ENCODE measurements at regions not wholly inside any gene's neighbourhood (a gene's known extent, or its start where the extent isn't known, plus 50 kb on each side); places are given as distances from the start of the nearest gene placed in this dataset.
"Not testable (repeated sequence)": the region's sequence is repeated elsewhere in the genome, so short reads cannot be mapped to it uniquely, and the experiment has no call there.

DNA sequence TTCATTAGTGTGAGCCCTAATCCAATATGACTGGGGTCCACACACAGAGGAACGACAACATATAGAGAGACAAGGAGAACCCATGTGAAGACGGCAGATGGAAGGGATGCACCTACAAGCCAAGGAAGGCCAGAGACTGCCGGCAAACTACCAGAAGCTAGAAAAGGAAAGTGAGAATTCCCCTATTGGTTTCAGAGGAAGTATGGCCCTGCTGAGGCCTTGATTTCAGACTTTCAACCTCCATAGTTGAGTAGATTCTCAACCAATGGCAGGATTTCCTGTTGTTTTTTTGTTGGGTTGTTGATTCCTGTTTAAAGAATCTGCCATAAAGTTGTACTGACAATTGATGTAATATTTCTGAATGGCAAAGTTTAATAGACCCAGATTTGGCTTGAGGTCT, 241.5 kb downstream of the SATB2 start:
- no peaks in the 10 kb centered on the region for H3K36me3 Mint-ChIP-seq
- H3K9me3 Mint-ChIP-seq: peaks cover 0 to 15% (median 4%) of the 10 kb centered on the region in 9 donors
- DNase-seq (no peak), ATAC-seq (no peak)
- no peak overlapping the region for H3K27ac Mint-ChIP-seq
- no peaks in the 10 kb centered on the region for H3K4me1 Mint-ChIP-seq
- no peaks in the 10 kb centered on the region for H3K27me3 Mint-ChIP-seq
- H3K4me3 Mint-ChIP-seq: no peak overlapping the region
- POLR2A ChIA-PET: no interaction called here

DNA sequence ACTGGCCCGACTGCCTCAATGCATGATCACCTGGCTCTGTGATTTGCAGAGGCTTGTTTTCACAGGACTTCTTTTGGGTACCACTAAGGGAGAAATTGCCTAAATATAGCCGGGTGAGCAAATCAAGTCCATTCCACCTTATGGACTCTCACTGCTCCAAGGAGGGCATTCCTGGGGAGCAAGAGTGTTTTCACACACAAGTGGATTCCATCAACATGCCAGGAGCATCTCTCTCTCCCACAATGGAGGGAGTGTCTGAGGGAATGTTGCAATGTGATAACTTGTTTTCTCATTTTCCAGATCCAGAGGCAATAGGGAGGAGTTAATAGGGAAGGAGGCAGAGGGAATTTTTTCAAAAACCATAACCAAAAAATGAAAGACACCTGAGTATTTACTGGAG, 250.7 kb downstream of the SATB2 start:
- H3K27ac Mint-ChIP-seq: no peak overlapping the region

DNA sequence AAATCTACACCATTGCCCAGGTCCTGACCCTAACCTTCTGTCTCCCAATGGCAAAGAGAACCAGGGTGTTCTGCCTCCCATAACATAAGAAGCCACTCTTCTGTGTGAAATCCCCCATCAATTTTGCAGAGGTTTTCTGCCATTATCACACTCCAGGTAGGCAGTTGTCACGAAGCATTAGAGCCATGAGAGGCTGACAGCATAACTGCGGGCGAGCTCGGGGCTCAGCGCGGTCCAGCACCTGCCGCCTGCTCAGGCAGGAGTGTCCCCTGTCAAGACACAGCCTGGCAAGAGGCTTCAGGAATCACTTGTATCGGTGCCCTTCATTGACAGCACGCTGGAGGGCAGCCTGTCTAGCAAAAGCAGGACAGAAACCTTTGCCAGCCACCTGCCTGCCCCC, 251.2 kb downstream of the SATB2 start:
- Mint-ChIP-seq H3K4me1 (no peaks in the 10 kb centered on the region), H3K4me3 (no peak overlapping the region), H3K9me3 (peaks cover 0 to 16% (median 6%) of the 10 kb centered on the region in 9 donors), H3K27me3 (peaks cover 0 to 11% (median 0%) of the 10 kb centered on the region in 5 donors), H3K36me3 (no peaks in the 10 kb centered on the region), H3K27ac (no peak overlapping the region)
- DNase-seq (no peak), ATAC-seq (no peak)
- POLR2A ChIA-PET: no interaction called here

More for the DNA sequence above, 250.7 kb downstream of the SATB2 start:
- Mint-ChIP-seq H3K27me3 (peaks cover 0 to 11% (median 0%) of the 10 kb centered on the region in 5 donors), H3K4me3 (no peak overlapping the region), H3K36me3 (no peaks in the 10 kb centered on the region), H3K4me1 (no peaks in the 10 kb centered on the region), H3K9me3 (peaks cover 0 to 16% (median 9%) of the 10 kb centered on the region in 9 donors)
- DNase-seq (no peak), ATAC-seq (no peak)
- POLR2A ChIA-PET: no interaction called here

- Mint-ChIP-seq H3K27me3 (peaks cover 0 to 15% (median 0%) of the 10 kb centered on the region in 5 donors), H3K4me1 (no peaks in the 10 kb centered on the region), H3K36me3 (no peaks in the 10 kb centered on the region), H3K9me3 (peaks cover 0 to 4% (median 0%) of the 10 kb centered on the region in 9 donors), H3K4me3 (no peak overlapping the region), H3K27ac (no peak overlapping the region)
- DNase-seq (no peak), ATAC-seq (no peak)
- POLR2A ChIA-PET: no interaction called here
These were observed 254.8 kb downstream of the SATB2 start for GRCh38 chr2:199202964-199203363.

DNA sequence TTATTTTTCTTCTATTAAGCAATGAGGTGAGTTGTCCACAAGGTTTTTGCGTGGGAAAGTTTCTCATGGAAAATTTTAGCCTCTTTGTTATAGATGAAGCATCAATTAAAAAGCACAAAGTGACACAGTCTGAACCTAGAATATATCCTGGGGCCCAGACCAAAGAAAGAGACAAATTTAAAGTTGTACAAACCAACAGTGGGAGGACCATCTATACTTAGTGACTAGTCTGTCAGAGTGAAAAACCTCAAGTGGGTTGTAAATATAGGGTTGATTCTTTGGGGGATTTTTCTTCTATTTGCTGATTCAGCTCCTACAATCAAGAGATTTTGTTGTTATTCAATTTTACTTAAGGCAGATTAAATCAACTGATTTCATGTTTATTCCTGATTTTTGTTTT, 256.2 kb downstream of the SATB2 start:
- H3K27ac Mint-ChIP-seq: no peak overlapping the region
- no peaks in the 10 kb centered on the region for H3K4me1 Mint-ChIP-seq
- H3K27me3 Mint-ChIP-seq: peaks cover 0 to 15% (median 0%) of the 10 kb centered on the region in 5 donors
- H3K9me3 Mint-ChIP-seq: peaks cover 0 to 4% (median 0%) of the 10 kb centered on the region in 9 donors
- no peaks in the 10 kb centered on the region for H3K36me3 Mint-ChIP-seq
- POLR2A ChIA-PET: no interaction called here
- ATAC-seq (no peak), DNase-seq (no peak)
- no peak overlapping the region for H3K4me3 Mint-ChIP-seq

GRCh38 chr2:199199797-199200196, 257.9 kb downstream of the SATB2 start:
- POLR2A ChIA-PET: no interaction called here
- no peak for ATAC-seq
- Mint-ChIP-seq H3K4me1 (no peaks in the 10 kb centered on the region), H3K9me3 (peaks cover 0 to 6% (median 0%) of the 10 kb centered on the region in 9 donors), H3K27ac (no peak overlapping the region), H3K36me3 (no peaks in the 10 kb centered on the region), H3K4me3 (no peak overlapping the region), H3K27me3 (peaks cover 0 to 15% (median 0%) of the 10 kb centered on the region in 5 donors)
- no peak for DNase-seq

DNA sequence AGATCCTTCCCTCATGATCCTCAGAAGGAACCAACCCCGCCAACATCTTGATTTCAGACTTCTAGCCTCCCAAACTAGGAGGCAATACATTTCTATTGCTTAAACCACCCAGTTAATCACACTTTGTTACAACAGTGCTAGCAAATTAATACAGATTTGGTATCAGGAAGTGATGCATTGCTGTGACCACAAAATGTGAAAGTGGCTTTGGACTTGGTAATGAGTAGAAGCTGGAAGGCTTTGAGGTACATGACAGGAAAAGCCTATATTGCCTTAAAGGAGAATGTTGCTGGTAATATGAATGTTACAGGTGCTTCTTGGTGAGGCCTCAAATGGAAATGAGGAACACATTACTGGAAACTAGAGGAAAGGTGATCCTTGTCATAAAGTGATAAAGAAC, 260.3 kb downstream of the SATB2 start:
- no peak overlapping the region for H3K27ac Mint-ChIP-seq
- no peak overlapping the region for H3K4me3 Mint-ChIP-seq
- ATAC-seq (no peak), DNase-seq (no peak)
- POLR2A ChIA-PET: no interaction called here
- H3K36me3 Mint-ChIP-seq: no peaks in the 10 kb centered on the region
- peaks cover 0 to 5% (median 0%) of the 10 kb centered on the region in 5 donors for H3K27me3 Mint-ChIP-seq
- H3K9me3 Mint-ChIP-seq: peaks cover 0 to 6% (median 0%) of the 10 kb centered on the region in 9 donors
- H3K4me1 Mint-ChIP-seq: no peaks in the 10 kb centered on the region

- H3K4me1 Mint-ChIP-seq: no peaks in the 10 kb centered on the region
- H3K27ac Mint-ChIP-seq: no peak overlapping the region
- no peaks in the 10 kb centered on the region for H3K36me3 Mint-ChIP-seq
- no peak overlapping the region for H3K4me3 Mint-ChIP-seq
- ATAC-seq (no peak), DNase-seq (no peak)
- H3K9me3 Mint-ChIP-seq: peaks cover 0 to 6% (median 0%) of the 10 kb centered on the region in 9 donors
- peaks cover 0 to 5% (median 0%) of the 10 kb centered on the region in 5 donors for H3K27me3 Mint-ChIP-seq
- POLR2A ChIA-PET: no interaction called here
These were observed 261.1 kb downstream of the SATB2 start for GRCh38 chr2:199196686-199197085.

DNA sequence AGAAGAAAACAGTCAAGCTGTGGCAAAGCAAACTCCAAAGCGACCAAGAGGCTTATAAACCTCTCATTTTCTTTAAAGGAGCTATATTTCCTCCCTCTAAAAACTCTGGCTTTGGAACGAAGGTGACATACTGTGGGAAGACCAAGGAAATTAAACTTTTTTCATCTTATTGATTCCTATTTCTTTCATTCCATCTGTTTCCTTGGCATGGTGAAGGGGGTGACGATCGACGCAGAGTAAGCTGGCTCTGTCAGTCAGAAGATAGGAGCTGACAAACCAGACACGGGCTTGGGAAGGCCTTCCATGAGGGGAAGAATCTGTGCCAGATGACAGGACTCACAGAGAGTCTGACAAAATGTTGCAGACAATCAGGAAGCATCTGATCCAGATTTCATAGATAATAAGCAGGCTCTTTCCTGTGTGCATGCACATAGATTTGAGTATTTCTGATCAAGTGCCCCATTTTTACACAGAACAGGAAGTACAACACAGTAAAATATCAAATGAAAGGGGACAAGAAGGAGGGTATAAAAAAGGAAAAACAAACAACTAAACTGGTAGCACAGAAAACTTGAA, 261.7 kb downstream of the SATB2 start:
- no peak overlapping the region for H3K27ac Mint-ChIP-seq
- H3K9me3 Mint-ChIP-seq: peaks cover 0 to 6% (median 0%) of the 10 kb centered on the region in 9 donors
- H3K27me3 Mint-ChIP-seq: peaks cover 0 to 5% (median 0%) of the 10 kb centered on the region in 5 donors
- no peaks in the 10 kb centered on the region for H3K36me3 Mint-ChIP-seq
- ATAC-seq (no peak), DNase-seq (no peak)
- no peaks in the 10 kb centered on the region for H3K4me1 Mint-ChIP-seq
- no peak overlapping the region for H3K4me3 Mint-ChIP-seq
- POLR2A ChIA-PET: no interaction called here

DNA sequence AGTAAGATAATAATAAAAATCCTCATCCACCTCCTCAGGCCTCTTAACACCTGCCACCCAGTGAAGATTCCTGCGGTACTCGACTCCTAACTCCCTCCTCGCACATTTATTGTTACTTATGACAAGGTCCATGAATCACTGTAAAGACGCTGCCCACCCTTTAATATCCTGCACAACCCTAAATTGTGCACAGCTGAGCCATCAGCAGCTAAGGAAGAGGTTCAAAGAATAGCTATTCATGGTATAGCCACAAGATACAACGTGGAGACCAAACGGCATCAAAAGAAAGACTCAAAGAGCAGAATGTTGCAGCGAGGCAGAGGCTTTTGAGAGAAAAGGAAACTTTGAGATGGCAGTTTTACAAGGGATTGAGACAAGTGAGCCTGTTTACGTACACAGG, 266.3 kb downstream of the SATB2 start:
- Mint-ChIP-seq H3K27ac (no peak overlapping the region), H3K4me1 (no peaks in the 10 kb centered on the region), H3K36me3 (no peaks in the 10 kb centered on the region), H3K9me3 (peaks cover 0 to 6% (median 0%) of the 10 kb centered on the region in 9 donors), H3K4me3 (no peak overlapping the region), H3K27me3 (peaks cover 0 to 3% (median 0%) of the 10 kb centered on the region in 5 donors)
- no peak for DNase-seq
- POLR2A ChIA-PET: no interaction called here
- ATAC-seq: no peak

GRCh38 chr2:199189229-199189628, 268.5 kb downstream of the SATB2 start:
- Mint-ChIP-seq H3K27me3 (peaks cover 0 to 3% (median 0%) of the 10 kb centered on the region in 5 donors), H3K9me3 (no peaks in the 10 kb centered on the region), H3K4me1 (no peaks in the 10 kb centered on the region), H3K36me3 (no peaks in the 10 kb centered on the region), H3K27ac (no peak overlapping the region), H3K4me3 (no peak overlapping the region)
- POLR2A ChIA-PET: no interaction called here
- DNase-seq: no peak
- no peak for ATAC-seq

GRCh38 chr2:199186301-199186751, 271.4 kb downstream of the SATB2 start:
- POLR2A ChIA-PET: no interaction called here
- DNase-seq: no peak
- H3K4me3 Mint-ChIP-seq: no peak overlapping the region

GRCh38 chr2:199185174-199185573, 272.6 kb downstream of the SATB2 start:
- H3K4me3 Mint-ChIP-seq, ATAC-seq, H3K4me1 Mint-ChIP-seq, H3K36me3 Mint-ChIP-seq, H3K9me3 Mint-ChIP-seq, H3K27me3 Mint-ChIP-seq, DNase-seq, H3K27ac Mint-ChIP-seq, POLR2A ChIA-PET: not testable (repeated sequence)

More at GRCh38 chr2:199186301-199186751, 271.4 kb downstream of the SATB2 start:
- no peaks in the 10 kb centered on the region for H3K36me3 Mint-ChIP-seq
- no peak overlapping the region for H3K27ac Mint-ChIP-seq
- H3K27me3 Mint-ChIP-seq: peaks cover 0 to 3% (median 0%) of the 10 kb centered on the region in 5 donors
- ATAC-seq: no peak
- no peaks in the 10 kb centered on the region for H3K9me3 Mint-ChIP-seq
- H3K4me1 Mint-ChIP-seq: no peaks in the 10 kb centered on the region
